ENCODE measurements at regions not wholly inside any gene's neighbourhood (a gene's known extent, or its start where the extent isn't known, plus 50 kb on each side); places are given as distances from the start of the nearest gene placed in this dataset.

- TF ChIP-seq CTCF (IDR thresholded peaks at IDR 0.05; ENCODE audit: insufficient read depth, low read depth, low read length) (no peak), EZH2 (IDR thresholded peaks at IDR 0.05; ENCODE audit: insufficient read depth, low read length) (no peak)
Observed at GRCh38 chr1:191699343-191699742, 458.9 kb upstream of the RGS18 start.
